ENCODE measurements at regions not wholly inside any gene's neighbourhood (a gene's known extent, or its start where the extent isn't known, plus 50 kb on each side); places are given as distances from the start of the nearest gene placed in this dataset.
"Not testable (repeated sequence)": the region's sequence is repeated elsewhere in the genome, so short reads cannot be mapped to it uniquely, and the experiment has no call there.

GRCh38 chr3:103791786-103792515, 1357.1 kb downstream of the ZPLD1 start:
- no peak for DNase-seq

- no peak for DNase-seq
These were observed 1359.8 kb downstream of the ZPLD1 start for GRCh38 chr3:103794656-103795055.

- DNase-seq = no peak
These were observed 1361.3 kb downstream of the ZPLD1 start for GRCh38 chr3:103796068-103796467.

- DNase-seq = no peak
These were observed 1369.0 kb downstream of the ZPLD1 start for GRCh38 chr3:103803787-103804186.

GRCh38 chr3:103810167-103810566, 1375.4 kb downstream of the ZPLD1 start:
- no peak for DNase-seq

GRCh38 chr3:103813955-103814354, 1379.1 kb downstream of the ZPLD1 start:
- no peak for DNase-seq

- DNase-seq = no peak
These were observed 1383.6 kb downstream of the ZPLD1 start for GRCh38 chr3:103818398-103818797.

- DNase-seq = no peak
These were observed 1384.0 kb downstream of the ZPLD1 start for GRCh38 chr3:103818800-103819199.

- no peak for DNase-seq
These were observed 1390.8 kb downstream of the ZPLD1 start for GRCh38 chr3:103825586-103825985.

- no peak for DNase-seq
These were observed 1395.0 kb downstream of the ZPLD1 start for GRCh38 chr3:103829723-103830326.

- DNase-seq = no peak
These were observed 1412.6 kb downstream of the ZPLD1 start for GRCh38 chr3:103847081-103848062.

- DNase-seq = no peak
These were observed 1417.0 kb downstream of the ZPLD1 start for GRCh38 chr3:103851793-103852192.

- no peak for DNase-seq
These were observed 1427.6 kb downstream of the ZPLD1 start for GRCh38 chr3:103862415-103862814.

GRCh38 chr3:103863381-103863780, 1428.6 kb downstream of the ZPLD1 start:
- no peak for DNase-seq

- no peak for DNase-seq
These were observed 1431.3 kb downstream of the ZPLD1 start for GRCh38 chr3:103866113-103866512.

GRCh38 chr3:103873021-103873420, 1438.2 kb downstream of the ZPLD1 start:
- no peak for DNase-seq

- DNase-seq = no peak
These were observed 1439.2 kb downstream of the ZPLD1 start for GRCh38 chr3:103873897-103874545.

- DNase-seq = not testable (repeated sequence)
These were observed 1447.0 kb downstream of the ZPLD1 start for GRCh38 chr3:103881809-103882208.

- DNase-seq = no peak
These were observed 1454.9 kb downstream of the ZPLD1 start for GRCh38 chr3:103889675-103890074.

GRCh38 chr3:103894162-103894822, 1459.5 kb downstream of the ZPLD1 start:
- peak; percentile 5 for DNase-seq

GRCh38 chr3:103899328-103899727, 1464.5 kb downstream of the ZPLD1 start:
- DNase-seq = no peak

GRCh38 chr3:103904991-103905390, 1461.7 kb upstream of the ALCAM start:
- DNase-seq = no peak

Data from skin of body (tissue), 1 donor.